HUES64 (cell line): ENCODE measurements at regions not wholly inside any gene's neighbourhood (a gene's known extent, or its start where the extent isn't known, plus 50 kb on each side); places are given as distances from the start of the nearest gene placed in this dataset.

Experiments used
- H3K27ac ChIP-seq: 2 replicates; pipeline ENCODE4 v1.7.0; 2013; ENCODE audit warnings: low read depth, low read length, inconsistent platforms
- H3K27me3 ChIP-seq: 2 replicates; pipeline ENCODE4 v1.6.1; 2013; ENCODE audit warnings: mild to moderate bottlenecking, low read length; ENCODE audit not compliant: insufficient read depth
- H3K36me3 ChIP-seq: 2 replicates; pipeline ENCODE4 v1.6.1; 2013; ENCODE audit warnings: mild to moderate bottlenecking, low read length; ENCODE audit not compliant: insufficient read depth
- H3K4me1 ChIP-seq: 2 replicates; pipeline ENCODE4 v1.6.1; 2013; ENCODE audit warnings: mild to moderate bottlenecking, low read length, moderate library complexity; ENCODE audit not compliant: insufficient read depth
- H3K4me3 ChIP-seq: 2 replicates; pipeline ENCODE4 v1.5.1; 2013; ENCODE audit warnings: mild to moderate bottlenecking, low read length, moderate library complexity
- H3K9ac ChIP-seq: 2 replicates; pipeline ENCODE4 v1.6.1; 2013; ENCODE audit warnings: mild to moderate bottlenecking, low read depth, low read length
- H3K9me3 ChIP-seq: 2 replicates; pipeline ENCODE4 v1.6.1; 2013; ENCODE audit warnings: low read depth, low read length; ENCODE audit not compliant: insufficient read depth
- WGBS: fragments of 150-250, 120-280 bp; methylation state at CpG from one replicate; pipeline ENCODE4 v1.1.7; 2013; ENCODE audit warnings: missing lambda C conversion rate; 5-methylcytosine and 5-hydroxymethylcytosine counted together

- Histone ChIP-seq H3K9ac (no peak overlapping the region), H3K4me1 (peaks cover 13% of the 10 kb centered on the region)
- 90% methylated on average over 5 of the region's 6 CpGs for whole genome bisulfite sequencing
Measured at GRCh38 chr1:36675931-36676562, 193.3 kb upstream of the CSF3R start.

GRCh38 chr1:36675106-36675505 lies 192.4 kb upstream of the CSF3R start:
- Histone ChIP-seq H3K27ac (no peak overlapping the region), H3K4me3 (no peak overlapping the region), H3K27me3 (no peaks in the 10 kb centered on the region), H3K4me1 (peaks cover 13% of the 10 kb centered on the region), H3K9ac (no peak overlapping the region), H3K36me3 (no peaks in the 10 kb centered on the region), H3K9me3 (no peaks in the 10 kb centered on the region)
- 88% methylated on average over 3 of the region's 3 CpGs for WGBS

More at GRCh38 chr1:36675931-36676562, 193.3 kb upstream of the CSF3R start:
- Histone ChIP-seq H3K4me3 (no peak overlapping the region), H3K36me3 (no peaks in the 10 kb centered on the region), H3K9me3 (no peaks in the 10 kb centered on the region), H3K27me3 (no peaks in the 10 kb centered on the region), H3K27ac (no peak overlapping the region)

GRCh38 chr1:36673202-36673601 lies 190.5 kb upstream of the CSF3R start:
- Histone ChIP-seq H3K27ac (no peak overlapping the region; the same call in 1 of the 2 replicates), H3K9me3 (no peaks in the 10 kb centered on the region)
- WGBS: 34% methylated on average over 6 of the region's 6 CpGs

GRCh38 chr1:36669262-36669661 lies 186.5 kb upstream of the CSF3R start:
- WGBS: 90% methylated on average over 8 of the region's 9 CpGs
- H3K4me1 ChIP-seq: peaks cover 17% of the 10 kb centered on the region
- H3K9ac ChIP-seq: no peak overlapping the region
- H3K9me3 ChIP-seq: no peaks in the 10 kb centered on the region
- H3K4me3 ChIP-seq: no peak overlapping the region
- H3K27me3 ChIP-seq: no peaks in the 10 kb centered on the region
- H3K36me3 ChIP-seq: no peaks in the 10 kb centered on the region
- no peak overlapping the region for H3K27ac ChIP-seq

More at GRCh38 chr1:36673202-36673601, 190.5 kb upstream of the CSF3R start:
- H3K4me1 ChIP-seq: peaks cover 17% of the 10 kb centered on the region
- H3K4me3 ChIP-seq: no peak overlapping the region
- H3K9ac ChIP-seq: no peak overlapping the region
- H3K36me3 ChIP-seq: no peaks in the 10 kb centered on the region
- H3K27me3 ChIP-seq: no peaks in the 10 kb centered on the region

DNA sequence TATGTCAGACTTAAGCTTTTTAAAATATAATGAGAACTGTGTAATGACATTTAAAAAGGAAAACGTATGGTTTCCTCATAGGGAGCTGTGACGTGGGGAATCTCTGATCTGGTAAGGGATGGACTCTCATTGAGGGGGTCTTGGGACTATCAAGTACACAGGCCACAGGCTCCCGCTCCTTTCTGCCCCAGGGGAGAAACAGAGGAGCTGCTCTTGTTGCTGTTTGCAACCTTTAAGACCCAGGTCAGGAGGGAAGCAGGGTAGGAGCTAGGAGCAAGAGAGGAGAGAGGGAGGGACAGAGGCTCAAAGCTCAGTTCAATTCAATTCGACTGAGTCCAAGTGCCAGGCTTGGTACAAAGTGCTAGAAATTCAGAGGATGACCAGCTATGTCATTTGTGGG lies 185.1 kb upstream of the CSF3R start:
- H3K9ac ChIP-seq: no peak overlapping the region
- WGBS: 81% methylated on average over 4 of the region's 4 CpGs
- H3K27ac ChIP-seq: no peak overlapping the region
- H3K27me3 ChIP-seq: no peaks in the 10 kb centered on the region
- peaks cover 6% of the 10 kb centered on the region for H3K4me1 ChIP-seq
- H3K9me3 ChIP-seq: no peaks in the 10 kb centered on the region
- H3K36me3 ChIP-seq: no peaks in the 10 kb centered on the region
- no peak overlapping the region for H3K4me3 ChIP-seq

DNA sequence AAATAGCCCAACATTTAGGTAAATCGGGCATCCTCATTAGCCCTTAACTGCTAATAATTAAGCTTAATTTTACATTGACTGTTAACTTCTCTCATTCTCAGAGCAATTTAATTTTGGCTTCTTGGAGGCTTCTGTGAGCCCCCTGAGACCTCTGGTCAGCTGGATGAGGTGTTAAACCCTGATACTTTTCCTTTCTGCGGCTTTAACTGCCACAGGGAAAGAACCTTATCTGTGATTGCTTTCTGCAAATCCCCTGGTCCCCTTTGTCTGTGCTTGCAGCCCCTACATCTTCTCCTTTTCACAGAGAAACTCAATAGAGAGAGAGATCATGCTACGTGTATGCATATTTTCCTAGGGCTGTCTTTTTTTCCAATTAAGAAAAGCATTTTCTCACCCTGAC lies 184.5 kb upstream of the CSF3R start:
- no peaks in the 10 kb centered on the region for H3K9me3 ChIP-seq
- peaks cover 4% of the 10 kb centered on the region; the same call in 1 of the 2 replicates for H3K4me1 ChIP-seq
- no peak overlapping the region for H3K9ac ChIP-seq
- H3K27ac ChIP-seq: no peak overlapping the region
- no peaks in the 10 kb centered on the region for H3K27me3 ChIP-seq
- no peaks in the 10 kb centered on the region for H3K36me3 ChIP-seq
- 86% methylated on average over 3 of the region's 3 CpGs for WGBS
- H3K4me3 ChIP-seq: no peak overlapping the region

DNA sequence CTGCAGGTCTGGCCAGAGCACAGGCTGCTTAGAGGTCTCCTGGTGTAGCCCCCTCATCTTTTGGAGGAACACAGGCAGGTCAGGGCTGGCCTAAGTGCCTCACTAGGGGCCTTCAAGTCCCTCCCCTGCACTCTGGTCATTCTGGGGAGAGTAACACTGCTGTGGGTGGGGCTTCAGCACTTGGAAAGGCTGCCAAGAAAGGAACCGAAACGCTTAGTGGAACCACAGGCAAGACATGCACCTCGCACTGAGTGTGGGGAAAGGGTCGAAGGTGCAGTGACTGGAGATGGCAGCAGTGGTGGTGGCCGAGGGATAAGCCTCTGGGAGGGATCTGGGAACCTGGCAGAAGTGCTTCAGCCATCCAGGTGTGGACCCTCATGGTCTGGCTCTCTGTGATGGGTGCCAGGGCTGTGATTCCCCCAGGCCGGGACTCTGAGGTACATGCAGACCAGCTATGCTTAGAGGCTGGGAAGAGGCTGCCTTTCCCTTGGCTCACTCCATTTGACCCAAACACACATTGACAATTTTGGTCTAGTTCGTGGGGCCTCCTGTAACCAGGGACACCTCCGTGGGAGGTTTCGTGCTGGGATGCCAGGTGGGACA lies 182.9 kb upstream of the CSF3R start:
- no peaks in the 10 kb centered on the region for H3K27me3 ChIP-seq
- no peak overlapping the region for H3K27ac ChIP-seq
- H3K36me3 ChIP-seq: no peaks in the 10 kb centered on the region
- WGBS: 92% methylated on average over 9 of the region's 9 CpGs
- H3K9me3 ChIP-seq: no peaks in the 10 kb centered on the region
- H3K4me3 ChIP-seq: no peak overlapping the region
- H3K9ac ChIP-seq: no peak overlapping the region
- H3K4me1 ChIP-seq: peaks cover 4% of the 10 kb centered on the region; the same call in 1 of the 2 replicates

DNA sequence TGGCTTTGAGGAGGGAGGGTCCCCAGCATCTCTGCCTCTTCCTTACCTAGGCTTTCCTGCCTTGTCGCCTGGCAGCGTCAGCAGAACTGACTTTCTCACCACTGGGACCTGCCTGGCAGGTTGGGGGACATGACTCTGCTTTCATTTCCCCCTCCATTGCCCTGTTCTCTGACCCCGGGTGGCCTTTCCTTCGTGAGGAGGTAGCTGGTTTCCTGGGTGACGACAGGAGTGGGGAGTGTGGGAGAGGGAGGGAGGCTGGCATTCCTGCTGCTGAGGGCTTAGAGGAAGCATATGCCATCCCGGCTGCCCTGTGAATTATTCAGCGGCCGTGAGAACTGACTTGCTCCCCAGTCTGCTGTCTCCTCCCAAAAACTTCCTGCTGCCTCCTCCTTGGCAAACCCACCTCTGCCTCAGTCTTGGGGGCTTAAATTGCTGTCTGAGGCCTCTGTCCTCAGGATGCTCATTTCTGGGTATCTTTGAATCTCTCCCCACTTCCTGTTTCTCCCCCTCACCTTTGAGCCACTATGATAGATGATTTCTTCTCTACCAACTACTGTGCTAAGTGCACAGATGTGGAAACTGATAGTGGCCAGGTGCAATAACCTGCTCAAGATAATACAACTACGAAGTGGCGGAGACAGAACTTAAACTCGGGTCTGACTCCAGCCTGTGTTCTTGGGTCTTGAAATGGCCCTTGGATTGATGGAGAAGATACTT lies 182.0 kb upstream of the CSF3R start:
- Histone ChIP-seq H3K27ac (no peak overlapping the region), H3K4me1 (peaks cover 4% of the 10 kb centered on the region; the same call in 1 of the 2 replicates), H3K36me3 (no peaks in the 10 kb centered on the region), H3K4me3 (no peak overlapping the region), H3K9me3 (no peaks in the 10 kb centered on the region), H3K9ac (no peak overlapping the region), H3K27me3 (no peaks in the 10 kb centered on the region)
- 90% methylated on average over 11 of the region's 11 CpGs for WGBS

GRCh38 chr1:36663772-36664430 lies 181.2 kb upstream of the CSF3R start:
- WGBS: 94% methylated on average over 6 of the region's 6 CpGs
- Histone ChIP-seq H3K9me3 (no peaks in the 10 kb centered on the region), H3K4me1 (no peaks in the 10 kb centered on the region), H3K27me3 (no peaks in the 10 kb centered on the region), H3K9ac (no peak overlapping the region), H3K36me3 (no peaks in the 10 kb centered on the region), H3K27ac (no peak overlapping the region), H3K4me3 (no peak overlapping the region)

GRCh38 chr1:36658838-36659237 lies 176.1 kb upstream of the CSF3R start:
- Histone ChIP-seq H3K27ac (no peak overlapping the region), H3K27me3 (no peaks in the 10 kb centered on the region), H3K4me1 (no peaks in the 10 kb centered on the region), H3K9ac (no peak overlapping the region), H3K36me3 (no peaks in the 10 kb centered on the region), H3K4me3 (no peak overlapping the region), H3K9me3 (no peaks in the 10 kb centered on the region)
- WGBS: 79% methylated on average over 3 of the region's 3 CpGs

GRCh38 chr1:36657826-36658225 lies 175.1 kb upstream of the CSF3R start:
- Histone ChIP-seq H3K9me3 (no peaks in the 10 kb centered on the region), H3K27me3 (no peaks in the 10 kb centered on the region), H3K4me3 (no peak overlapping the region), H3K9ac (no peak overlapping the region), H3K36me3 (no peaks in the 10 kb centered on the region), H3K4me1 (no peaks in the 10 kb centered on the region), H3K27ac (no peak overlapping the region)
- WGBS: 85% methylated on average over 6 of the region's 6 CpGs
